HG02870 (cell line): ENCODE measurements at regions not wholly inside any gene's neighbourhood (a gene's known extent, or its start where the extent isn't known, plus 50 kb on each side); places are given as distances from the start of the nearest gene placed in this dataset.

Experiments used
- ATAC-seq: cut with Tn5 transposase; IDR thresholded peaks from one replicate; pipeline ENCODE4 v1.9.1; 2021; ENCODE audit warnings: mild to moderate bottlenecking, moderate library complexity; ENCODE audit not compliant: unreplicated experiment

DNA sequence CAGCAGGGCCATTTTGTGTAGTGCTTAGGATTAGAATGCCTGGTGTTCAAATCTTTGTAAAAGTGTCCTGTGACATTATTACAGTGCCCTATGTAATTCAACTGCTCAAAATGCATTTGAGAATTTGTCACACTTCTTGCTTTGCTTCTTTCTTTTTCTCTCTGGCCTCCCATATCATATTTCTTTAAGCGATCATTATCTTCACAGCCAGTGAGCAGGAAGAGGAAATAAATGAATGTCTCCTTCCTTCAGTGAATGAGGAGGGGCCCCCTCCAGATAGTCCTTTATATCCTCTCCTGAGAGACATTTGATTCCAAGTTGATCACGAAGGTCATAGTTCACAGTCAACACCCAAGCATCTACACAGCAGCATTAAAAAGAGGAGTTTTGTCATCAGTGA lies 425.1 kb upstream of the NPVF start:
- no peak for ATAC-seq

DNA sequence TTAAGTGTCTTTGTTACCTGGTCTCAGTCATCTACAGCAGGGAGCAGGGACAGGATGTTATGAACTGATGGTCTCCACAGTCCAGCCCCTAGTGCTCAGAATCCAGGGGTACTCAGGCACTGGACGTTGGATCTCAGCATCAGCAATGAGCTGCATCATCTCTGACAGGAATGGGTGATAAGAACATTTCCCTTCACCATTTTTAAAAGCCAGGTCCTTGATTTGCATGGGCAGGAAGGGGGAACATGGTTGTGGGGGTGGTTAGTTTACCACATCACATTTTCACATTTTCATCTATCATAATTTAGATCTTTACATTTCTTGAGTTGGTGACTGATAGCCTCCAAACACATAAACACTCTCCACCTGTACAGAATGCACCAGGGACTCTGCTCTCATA lies 427.8 kb upstream of the NPVF start:
- no peak for ATAC-seq

DNA sequence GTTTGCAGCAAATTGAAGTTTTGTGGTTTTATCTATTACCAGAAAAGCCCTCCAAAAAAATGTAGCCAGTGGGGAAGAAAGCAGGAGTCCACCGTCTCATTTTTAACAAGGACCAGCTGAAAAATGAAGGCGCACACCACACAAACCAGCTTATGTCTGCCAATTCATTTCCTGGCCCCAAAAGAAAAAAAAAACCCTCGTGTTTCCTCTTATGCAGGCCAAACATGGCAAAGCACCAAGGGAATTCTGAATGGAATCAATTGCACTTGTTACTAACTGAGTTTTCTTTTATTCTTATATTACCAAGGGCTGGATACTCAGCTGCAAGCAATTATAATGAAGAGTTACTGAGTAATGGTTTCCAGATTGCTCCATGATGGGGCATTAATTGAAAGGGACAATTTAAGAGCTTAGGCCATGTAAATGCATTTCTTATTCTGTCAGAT lies 428.3 kb upstream of the NPVF start:
- ATAC-seq = no peak

- ATAC-seq = no peak
Observed at GRCh38 chr7:25658375-25658774, 430.1 kb upstream of the NPVF start.

DNA sequence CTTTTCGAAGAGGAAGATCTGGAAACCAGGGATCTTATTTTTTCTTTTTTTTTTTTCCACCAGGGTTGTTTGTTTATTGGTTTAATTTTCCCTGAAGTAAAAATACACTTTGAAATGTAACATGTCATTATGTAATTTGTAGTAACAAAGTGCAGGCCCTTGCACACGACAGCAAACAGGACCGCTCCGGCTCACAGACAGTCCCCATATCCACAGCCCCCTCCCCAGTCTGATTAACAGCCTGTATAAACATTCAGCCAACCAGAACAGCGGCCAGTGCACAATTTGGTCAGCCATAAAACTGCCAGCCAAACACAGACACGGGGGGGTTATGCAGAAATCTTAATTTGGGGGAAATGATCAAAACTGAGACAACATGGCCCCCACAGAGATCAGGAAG lies 431.6 kb upstream of the NPVF start:
- no peak for ATAC-seq

DNA sequence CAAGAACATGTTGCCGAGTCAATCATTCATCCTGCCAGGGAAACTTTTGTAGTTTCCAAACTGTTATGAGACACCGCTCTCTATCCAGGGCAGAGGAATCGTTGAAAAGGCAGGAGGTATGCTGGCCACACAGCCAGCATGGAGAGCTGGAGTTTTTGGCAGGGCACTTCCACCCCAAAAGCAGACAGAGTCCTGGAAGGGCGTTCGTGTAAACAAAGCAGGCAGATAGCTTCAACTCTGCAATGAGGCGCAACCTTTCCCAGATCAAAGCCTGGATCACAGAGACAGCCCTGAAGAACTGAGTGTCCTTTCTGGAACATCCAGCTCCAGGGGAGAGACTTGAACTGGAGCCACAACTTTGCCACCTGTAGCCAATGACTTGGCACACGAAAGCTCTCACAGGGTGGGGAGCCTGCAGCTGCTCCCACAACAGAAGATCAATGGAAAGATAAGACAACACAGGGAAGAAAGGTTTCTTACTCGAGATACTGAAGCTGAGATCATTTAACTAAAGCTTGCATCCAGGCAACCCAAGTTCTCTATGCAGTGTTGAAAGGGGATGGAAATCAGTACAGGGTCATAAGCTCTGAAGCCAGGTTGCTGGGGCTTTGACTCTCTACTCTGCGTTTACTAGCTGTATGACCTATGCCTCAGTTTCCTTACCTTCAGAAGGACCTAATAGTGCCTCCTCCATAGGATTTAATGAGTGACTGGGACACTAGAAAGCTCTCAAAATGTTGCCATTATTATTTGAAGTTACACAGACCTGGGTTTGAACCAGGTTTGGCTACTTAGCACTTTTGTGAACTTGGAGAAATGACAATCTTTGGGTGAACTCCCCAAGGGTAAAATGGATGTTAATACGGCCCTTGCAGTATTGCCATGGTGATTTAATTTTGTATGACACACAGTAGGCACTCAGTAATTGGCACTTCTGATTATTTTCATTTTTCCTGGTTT lies 434.8 kb upstream of the NPVF start:
- ATAC-seq = no peak

GRCh38 chr7:25663877-25664276 lies 435.6 kb upstream of the NPVF start:
- ATAC-seq = no peak

DNA sequence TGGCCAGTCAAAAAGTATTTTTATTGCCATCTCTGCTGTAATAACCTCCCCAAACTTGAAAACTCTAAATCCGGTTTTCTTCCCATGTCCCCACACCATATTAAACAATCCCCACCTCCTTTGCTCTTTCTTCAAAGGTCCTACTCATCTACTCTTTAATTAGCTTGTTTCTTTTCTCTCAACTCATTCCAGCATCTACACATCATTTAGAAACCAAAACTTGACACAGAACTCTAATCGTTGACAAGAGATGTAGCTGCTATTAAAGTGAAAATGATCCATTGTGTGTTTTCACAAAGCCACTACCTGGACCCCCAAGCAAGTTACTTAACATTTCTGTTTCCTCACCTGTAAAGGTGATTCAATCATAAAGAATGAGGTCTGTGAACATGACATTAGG lies 436.3 kb upstream of the NPVF start:
- peak; percentile 68 for ATAC-seq

GRCh38 chr7:25665374-25665773 lies 437.1 kb upstream of the NPVF start:
- ATAC-seq = no peak

DNA sequence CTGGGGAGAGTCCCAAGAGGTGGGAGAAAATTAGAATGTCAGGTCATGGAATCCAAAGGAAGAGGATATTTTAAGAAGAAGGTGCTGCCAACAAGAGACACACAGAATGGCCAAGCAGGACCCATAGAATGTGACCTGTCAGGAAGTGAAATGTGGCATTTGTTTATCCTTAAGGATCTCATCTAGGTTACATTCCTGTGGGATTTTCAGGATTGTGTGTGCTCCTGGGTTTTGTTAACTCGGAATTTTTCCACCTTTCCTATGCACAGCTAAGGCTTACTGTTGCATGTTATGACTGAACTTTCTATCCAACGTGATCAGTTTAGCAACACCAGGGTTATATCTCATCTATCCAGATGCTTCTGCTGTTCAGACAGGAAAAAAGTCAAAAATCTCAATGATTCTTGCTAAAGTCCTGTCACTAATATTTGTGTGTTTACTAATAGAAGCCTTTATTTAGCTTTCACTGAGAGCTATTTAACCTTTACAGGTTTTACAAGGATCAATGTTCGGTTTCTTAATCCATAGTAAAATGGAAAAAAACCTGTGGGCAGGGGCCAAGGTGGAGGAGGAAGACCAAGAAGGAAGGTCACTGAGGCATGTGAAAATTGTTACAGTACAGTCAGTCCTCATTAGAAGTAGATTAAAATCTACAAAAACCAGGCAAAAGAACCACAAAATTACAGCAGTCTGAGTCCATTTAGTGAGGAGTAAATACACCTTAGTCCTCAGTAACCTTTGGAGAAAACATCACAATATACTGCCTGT lies 437.8 kb upstream of the NPVF start:
- no peak for ATAC-seq

GRCh38 chr7:25666671-25667060 lies 438.4 kb upstream of the NPVF start:
- ATAC-seq = no peak

DNA sequence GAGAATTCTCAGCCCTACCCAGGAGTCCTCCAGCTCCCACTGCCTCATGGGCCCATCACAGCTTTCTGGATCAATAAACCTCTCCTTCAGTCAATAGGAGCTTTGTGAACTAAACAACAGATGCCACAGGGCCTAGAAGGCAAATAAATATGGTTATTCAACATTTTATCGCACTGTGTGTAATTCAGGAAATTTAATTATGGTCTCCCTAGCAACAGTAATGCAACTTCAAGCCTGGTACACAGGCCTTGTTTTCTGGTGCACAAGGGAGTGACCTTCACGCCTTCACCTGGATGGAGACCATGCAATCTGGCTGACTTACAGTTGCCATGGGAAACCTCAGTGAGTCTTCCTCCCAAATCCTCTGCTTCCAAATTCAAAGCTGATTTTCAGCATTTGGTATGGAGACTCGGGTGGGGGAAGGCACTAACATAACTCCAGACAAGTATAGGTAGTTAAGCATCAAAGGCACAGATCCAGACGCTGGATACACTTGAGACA lies 441.0 kb upstream of the NPVF start:
- ATAC-seq = no peak

GRCh38 chr7:25669961-25670841 lies 441.9 kb upstream of the NPVF start:
- no peak for ATAC-seq

DNA sequence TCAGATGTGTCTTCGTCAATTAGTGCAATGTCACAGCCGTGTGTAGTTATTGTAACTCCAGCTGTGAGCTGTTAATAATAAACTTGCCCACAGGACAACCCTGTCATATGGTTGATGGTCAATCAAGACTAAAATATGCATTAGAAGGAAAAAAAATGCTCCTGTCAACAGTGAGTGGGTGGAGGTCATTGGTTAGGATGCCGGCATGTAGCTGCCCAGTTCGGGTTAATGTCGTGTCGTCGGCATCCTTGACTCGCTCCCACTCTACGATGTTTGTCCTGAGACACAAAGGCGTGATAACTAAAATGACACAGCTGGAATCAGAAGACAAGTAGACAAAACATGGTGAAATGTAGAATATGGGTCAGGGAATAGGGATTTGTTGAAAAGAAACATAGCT lies 442.8 kb upstream of the NPVF start:
- ATAC-seq = no peak

GRCh38 chr7:25672496-25672895 lies 444.2 kb upstream of the NPVF start:
- no peak for ATAC-seq

DNA sequence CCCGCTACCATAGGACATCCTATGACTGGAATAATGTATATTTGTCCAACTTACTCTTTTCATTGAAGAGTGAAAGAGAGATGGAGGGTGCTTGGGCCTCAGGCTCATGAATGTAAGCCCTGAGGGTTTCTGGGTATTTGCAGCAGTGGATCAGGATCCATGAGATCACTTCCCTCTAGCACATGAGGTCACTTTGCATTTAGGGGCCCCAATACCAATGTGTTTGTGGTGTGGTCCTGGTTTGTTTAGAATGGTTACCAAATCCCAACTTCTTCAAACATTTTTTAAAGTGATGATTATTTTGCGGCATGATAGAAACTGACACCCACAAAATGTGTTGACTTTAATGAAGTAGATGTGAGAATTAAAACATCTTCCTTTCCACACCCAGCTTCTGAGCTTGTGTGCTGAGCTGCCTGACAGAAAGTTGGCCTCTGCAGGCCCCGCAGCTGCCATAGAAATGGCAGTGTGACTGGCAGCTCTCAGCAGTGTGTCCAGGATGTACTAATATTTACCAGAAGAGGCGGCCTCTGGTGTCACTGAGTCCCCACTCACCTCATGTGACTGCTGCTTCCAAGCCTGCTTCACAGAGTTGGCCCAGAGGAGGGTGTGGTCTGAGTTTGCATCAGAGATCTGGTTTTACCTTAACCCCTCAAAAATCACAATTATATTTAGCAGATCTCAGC lies 447.6 kb upstream of the NPVF start:
- ATAC-seq = no peak

DNA sequence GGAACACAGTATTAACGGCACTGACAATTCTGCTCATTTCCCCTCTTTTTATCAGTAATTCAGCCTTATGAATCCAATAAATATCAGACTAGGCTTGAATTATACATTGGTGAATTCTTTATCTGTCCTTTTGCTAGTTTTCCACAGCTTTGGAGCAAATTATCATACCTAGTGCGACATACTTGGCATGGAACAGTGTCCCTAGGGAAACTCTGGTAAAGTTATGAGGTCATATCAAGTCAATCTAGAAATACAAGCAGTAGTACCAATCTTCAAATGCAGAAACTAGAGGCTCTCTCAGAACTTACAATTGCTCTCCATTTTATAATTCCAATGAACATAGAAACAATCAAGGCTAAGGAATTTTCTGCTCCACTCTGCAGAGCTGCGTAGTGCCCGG lies 449.3 kb upstream of the NPVF start:
- ATAC-seq = no peak

- ATAC-seq = no peak
Observed at GRCh38 chr7:25678215-25678614, 449.9 kb upstream of the NPVF start.

DNA sequence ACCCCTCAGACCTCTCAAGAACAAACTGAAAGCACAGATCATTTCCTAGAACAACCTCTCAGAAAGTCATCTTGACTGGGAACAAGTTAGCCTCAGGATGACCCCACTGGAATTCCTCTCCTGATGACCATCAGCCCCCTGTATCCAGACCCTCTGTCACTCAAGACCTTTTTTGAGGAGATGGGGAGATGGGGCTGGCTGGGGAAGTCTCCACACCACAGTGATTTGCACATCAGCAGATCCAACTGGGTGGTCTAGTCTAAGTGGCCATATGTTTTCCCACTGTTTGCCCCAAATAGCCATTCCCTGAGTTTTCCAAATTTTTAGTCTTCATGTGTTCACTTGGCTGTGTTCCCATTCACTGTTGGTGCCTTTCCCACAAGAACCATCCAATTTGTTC lies 452.4 kb upstream of the NPVF start:
- ATAC-seq = no peak

DNA sequence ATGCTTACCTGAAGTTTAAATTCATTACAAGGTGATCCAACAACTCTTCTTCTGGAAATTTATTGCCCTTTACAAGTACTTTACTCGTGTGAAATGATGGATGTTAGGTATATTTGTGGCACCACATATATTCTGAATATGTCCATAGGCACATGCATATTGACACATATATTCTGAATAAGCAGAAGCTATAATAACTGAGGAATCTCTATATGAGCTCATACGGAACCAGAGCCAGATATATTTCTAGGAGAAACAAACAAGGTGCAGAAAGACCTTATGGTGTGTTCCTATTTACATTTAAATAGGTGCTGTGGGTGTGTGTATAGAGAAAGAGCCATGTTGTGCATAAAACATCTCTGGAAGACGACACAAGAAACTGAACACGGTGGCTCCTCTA lies 456.1 kb upstream of the NPVF start:
- ATAC-seq = no peak
